RCC 7860 (cell line): ENCODE measurements at regions not wholly inside any gene's neighbourhood (a gene's known extent, or its start where the extent isn't known, plus 50 kb on each side); places are given as distances from the start of the nearest gene placed in this dataset.

Source experiments
- DNase-seq: peaks from one replicate; pipeline ENCODE4 v3.0.0-alpha.2; 2015; ENCODE audit warnings: low spot score
- FAIRE-seq: peaks from 2 replicates; lab custom pipeline; 2012; peaks lifted over from hg19 to GRCh38; lab: Jason Lieb, UNC

DNA sequence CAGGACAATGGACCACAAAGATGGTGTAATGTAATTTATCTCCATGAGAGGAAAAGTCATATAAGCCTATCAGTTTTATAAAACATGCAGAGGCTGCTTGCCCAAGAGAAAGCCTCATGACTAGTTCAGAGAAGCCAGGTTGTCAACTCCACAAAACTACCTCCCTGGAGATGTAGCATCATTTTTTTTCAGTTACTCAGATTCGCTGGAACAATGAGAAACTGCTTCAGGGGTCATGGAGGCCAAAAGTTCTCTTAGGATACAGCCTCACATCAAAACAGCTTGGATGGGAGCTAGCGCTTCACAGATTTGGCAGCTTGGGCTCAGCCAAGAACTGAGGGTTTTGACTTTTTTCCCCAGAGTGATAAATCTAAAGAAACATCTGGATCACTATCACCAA lies 263.5 kb downstream of the INSIG2 start:
- DNase-seq = no peak
- no peak for FAIRE-seq

DNA sequence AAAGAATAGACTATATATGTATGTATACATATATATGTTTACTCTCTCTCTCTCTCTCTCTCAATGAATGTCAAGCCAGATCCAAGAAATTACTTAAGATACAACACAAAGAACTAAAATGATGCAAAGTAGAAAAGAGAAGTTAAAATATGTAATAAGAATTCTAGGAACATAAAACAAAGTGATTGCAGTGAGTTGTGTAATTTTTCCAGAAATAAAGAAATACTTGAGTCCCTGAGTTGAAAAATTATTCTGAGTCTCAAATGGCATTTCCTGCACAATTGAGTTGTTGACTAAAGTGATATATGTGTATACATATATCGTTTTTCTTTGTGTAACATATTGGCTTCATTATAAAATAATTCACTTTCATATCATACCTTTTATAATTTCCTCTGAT lies 262.4 kb downstream of the INSIG2 start:
- DNase-seq = no peak
- FAIRE-seq = no peak

GRCh38 chr2:118349365-118349764 lies 261.1 kb downstream of the INSIG2 start:
- FAIRE-seq (no peak), DNase-seq (no peak)

- FAIRE-seq = no peak
- DNase-seq = no peak
Observed at GRCh38 chr2:118348380-118349034, 260.2 kb downstream of the INSIG2 start.

DNA sequence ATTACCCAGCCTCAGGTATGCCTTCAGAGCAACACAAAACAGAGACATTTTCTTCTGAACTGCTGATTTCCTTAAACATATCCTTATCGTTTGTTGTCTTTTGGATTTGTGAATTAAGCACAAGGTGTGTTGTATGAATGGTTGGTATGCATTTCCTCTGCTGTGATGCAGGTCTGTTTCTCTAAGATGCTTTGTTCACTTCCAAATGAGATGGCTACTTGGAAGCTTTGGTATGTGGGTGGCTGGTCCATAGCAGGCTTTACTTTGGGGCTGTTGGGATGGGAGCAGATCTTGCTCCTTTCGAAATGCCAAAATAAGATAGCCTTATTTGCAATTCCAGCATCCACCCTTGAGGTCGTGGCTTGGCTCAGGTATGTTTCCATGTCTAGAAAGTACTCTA lies 257.2 kb downstream of the INSIG2 start:
- DNase-seq (no peak), FAIRE-seq (no peak)

- no peak for FAIRE-seq
Observed at GRCh38 chr2:118340103-118340502, 251.8 kb downstream of the INSIG2 start.

GRCh38 chr2:118339386-118339785 lies 251.1 kb downstream of the INSIG2 start:
- DNase-seq = no peak
- FAIRE-seq = no peak

More at GRCh38 chr2:118340103-118340502, 251.8 kb downstream of the INSIG2 start:
- DNase-seq = no peak

- FAIRE-seq = no peak
- DNase-seq = no peak
Observed at GRCh38 chr2:118333664-118334063, 245.4 kb downstream of the INSIG2 start.

DNA sequence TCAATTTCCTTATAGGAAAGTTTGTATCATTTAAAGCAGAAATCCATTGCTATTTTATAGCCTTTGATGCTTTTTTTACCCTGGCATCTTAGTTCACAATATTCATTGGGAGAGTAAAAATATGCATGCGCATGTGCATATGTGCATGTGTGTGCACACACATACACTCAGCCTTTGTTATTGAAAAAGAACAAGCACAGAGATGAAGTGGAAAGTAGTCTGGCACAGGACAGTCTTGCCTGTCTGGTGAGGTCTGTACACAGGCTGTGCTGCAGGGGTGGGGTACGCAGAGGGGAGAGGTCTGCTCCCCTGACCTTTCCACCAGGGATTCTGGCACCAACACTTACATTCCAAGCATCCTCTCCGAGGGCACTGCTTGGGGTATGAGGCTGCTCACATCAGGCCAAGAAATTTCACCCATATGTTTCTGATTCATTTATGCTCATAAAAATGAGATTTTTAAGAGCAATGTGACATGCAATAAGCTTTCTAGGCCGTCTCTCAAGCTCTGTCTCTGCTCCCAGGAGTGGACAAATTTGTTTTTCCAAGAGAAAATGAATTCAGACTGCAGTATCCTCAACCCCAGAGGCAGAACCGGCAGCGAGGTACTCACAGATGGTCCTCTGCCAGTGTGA lies 237.2 kb downstream of the INSIG2 start:
- no peak for FAIRE-seq
- no peak for DNase-seq

DNA sequence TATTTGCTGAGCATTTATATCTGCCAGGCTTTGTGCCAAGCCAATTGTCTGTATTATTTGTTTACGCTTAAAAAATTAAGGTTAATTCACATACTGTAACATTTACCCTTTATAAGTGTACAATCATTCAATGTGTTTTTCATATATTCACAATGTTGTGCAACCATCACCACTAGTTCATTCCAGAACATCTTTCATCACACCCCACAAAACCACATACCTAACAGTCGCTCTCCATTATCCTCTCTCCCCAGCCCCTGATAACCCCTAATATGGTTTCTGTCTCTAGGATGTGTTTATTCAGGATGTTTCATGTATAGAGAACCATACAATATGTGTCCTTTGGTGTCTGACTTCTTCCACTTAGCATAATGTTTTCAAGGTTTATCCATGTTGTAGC lies 234.1 kb downstream of the INSIG2 start:
- DNase-seq (no peak), FAIRE-seq (no peak)

GRCh38 chr2:118321432-118322105 lies 233.3 kb downstream of the INSIG2 start:
- no peak for DNase-seq
- no peak for FAIRE-seq

GRCh38 chr2:118320658-118321057 lies 232.4 kb downstream of the INSIG2 start:
- FAIRE-seq = no peak
- DNase-seq = no peak

DNA sequence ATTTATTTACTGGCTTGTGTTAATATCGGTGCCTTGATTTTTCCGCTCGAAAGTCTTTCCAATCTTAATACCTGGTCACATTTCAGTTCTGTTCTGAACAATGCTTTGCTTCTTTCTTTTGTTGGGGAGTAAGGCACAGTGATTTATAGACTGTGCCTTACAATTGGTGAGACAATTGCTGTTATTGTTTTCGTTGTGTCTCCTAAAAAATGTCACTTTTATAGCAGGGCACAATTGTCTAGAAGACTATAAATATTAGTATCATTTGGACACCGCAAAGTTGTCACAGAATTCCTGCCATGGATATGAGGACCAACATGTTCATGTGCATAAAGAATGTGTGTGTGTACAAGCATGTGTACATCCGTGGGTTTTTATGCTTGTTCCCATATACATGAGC lies 231.9 kb downstream of the INSIG2 start:
- FAIRE-seq (no peak), DNase-seq (no peak)

- FAIRE-seq (no peak), DNase-seq (no peak)
Observed at GRCh38 chr2:118319271-118319684, 231.0 kb downstream of the INSIG2 start.

DNA sequence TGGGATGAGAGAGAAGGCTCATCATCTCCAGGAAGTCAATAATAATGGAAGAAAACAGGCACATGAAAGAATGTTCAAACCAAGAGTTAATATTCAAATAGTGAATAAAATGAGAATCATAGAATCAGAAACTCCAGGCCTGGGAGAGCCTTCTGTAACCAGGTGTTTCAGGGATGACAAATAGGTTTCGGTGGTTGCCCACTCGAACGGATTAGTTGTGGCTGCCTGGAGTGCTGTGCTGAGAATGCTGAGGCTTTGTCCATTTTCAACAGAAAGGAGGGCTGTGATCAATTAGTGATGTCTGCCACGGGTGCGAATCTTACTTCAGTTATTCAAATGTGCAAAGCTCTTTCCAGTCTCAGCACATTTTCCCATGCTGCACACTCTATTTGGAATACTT lies 227.3 kb downstream of the INSIG2 start:
- no peak for DNase-seq
- FAIRE-seq = no peak

- FAIRE-seq (no peak), DNase-seq (no peak)
Observed at GRCh38 chr2:118312969-118313756, 224.9 kb downstream of the INSIG2 start.

- FAIRE-seq = no peak
- no peak for DNase-seq
Observed at GRCh38 chr2:118310681-118311429, 222.6 kb downstream of the INSIG2 start.

DNA sequence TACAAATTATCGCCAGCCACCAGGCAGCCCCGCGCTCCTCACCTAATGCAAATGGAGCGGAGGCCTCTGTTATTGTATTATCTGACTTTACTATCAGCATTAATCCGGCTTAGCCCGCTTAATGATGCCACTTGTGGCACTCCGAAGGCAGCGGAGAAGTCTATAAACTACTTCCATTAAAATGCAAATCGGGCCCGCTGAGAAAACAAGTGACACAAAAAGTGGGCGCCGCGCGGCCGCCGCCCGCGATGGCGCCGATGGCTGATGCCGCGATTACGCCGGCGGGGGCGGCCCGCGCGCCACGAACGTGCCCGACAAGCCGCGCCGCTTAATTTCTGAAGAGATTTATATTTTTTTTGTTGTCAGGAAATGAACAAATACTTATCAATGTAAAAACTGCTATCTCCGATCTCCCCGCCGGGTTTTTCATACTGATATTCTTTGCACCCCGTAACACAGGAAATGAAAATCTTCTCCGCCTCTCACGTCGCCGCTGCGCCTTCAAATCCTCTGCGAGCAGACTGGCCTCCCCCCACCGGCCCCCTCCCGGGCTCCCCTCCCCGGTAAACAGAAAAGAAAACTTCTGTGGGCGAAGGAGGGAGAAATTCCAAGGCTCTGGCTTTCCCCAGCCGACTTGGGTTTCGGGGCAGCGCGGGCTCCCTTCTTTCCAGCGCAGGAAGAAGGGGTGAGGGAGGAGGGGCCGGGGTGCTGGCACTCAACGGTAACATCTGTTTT lies 221.8 kb downstream of the INSIG2 start:
- DNase-seq (no peak), FAIRE-seq (no peak)

DNA sequence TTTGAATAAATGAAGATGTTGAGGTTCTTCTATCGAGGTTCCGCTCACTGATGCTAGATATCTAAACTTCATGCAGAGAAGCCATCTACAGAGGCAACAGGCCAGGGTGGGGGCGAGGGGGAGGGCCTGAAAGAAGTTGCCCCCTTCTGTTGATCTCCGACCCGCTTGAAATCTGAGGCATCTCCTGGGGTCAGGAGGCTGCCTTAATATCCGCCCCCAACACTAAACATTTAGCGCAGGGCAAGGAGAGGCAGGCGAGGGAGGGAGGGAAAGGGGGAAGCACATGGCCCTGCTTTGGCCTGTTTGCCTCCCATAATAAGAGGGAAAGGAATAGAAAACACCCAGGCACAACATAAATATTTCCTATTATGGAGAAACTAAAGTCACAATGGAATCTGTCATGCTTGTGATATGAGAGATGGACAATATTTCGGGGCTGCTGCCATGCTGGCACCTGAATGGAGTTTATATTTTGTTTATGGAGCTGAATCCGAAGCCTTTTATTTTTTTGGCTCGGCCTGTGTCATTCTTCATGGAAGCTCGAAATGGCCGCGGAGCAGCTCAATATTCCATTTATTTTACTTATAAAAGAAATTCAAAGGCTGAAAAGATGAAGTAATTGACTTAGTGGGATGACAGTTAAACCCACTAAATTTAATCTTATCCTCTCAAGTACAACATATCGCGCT lies 221.1 kb downstream of the INSIG2 start:
- DNase-seq = no peak
- no peak for FAIRE-seq
